K562 (cell line): ENCODE measurements at regions not wholly inside any gene's neighbourhood (a gene's known extent, or its start where the extent isn't known, plus 50 kb on each side); places are given as distances from the start of the nearest gene placed in this dataset.

Experiments
- PTBP1 ChIP-seq: fragments of 200-400 bp; formaldehyde crosslinking; IDR thresholded peaks from 2 replicates; pipeline ENCODE4 v1.6.1; 2017; ENCODE audit warnings: low read depth, low read length
- PYGO2 ChIP-seq: fragments of 450-650 bp; IDR thresholded peaks from 2 replicates; pipeline ENCODE4 v1.6.1; 2016; ENCODE audit warnings: mild to moderate bottlenecking, missing genetic modification characterization, moderate library complexity, missing compliant biosample characterization
- TF ChIP-seq, protein P1 (sequence below): fragments of 450-650 bp; IDR thresholded peaks from 2 replicates; pipeline ENCODE4 v1.6.1; 2016; ENCODE audit warnings: mild to moderate bottlenecking, moderate library complexity

- TF ChIP-seq, protein P1, sequence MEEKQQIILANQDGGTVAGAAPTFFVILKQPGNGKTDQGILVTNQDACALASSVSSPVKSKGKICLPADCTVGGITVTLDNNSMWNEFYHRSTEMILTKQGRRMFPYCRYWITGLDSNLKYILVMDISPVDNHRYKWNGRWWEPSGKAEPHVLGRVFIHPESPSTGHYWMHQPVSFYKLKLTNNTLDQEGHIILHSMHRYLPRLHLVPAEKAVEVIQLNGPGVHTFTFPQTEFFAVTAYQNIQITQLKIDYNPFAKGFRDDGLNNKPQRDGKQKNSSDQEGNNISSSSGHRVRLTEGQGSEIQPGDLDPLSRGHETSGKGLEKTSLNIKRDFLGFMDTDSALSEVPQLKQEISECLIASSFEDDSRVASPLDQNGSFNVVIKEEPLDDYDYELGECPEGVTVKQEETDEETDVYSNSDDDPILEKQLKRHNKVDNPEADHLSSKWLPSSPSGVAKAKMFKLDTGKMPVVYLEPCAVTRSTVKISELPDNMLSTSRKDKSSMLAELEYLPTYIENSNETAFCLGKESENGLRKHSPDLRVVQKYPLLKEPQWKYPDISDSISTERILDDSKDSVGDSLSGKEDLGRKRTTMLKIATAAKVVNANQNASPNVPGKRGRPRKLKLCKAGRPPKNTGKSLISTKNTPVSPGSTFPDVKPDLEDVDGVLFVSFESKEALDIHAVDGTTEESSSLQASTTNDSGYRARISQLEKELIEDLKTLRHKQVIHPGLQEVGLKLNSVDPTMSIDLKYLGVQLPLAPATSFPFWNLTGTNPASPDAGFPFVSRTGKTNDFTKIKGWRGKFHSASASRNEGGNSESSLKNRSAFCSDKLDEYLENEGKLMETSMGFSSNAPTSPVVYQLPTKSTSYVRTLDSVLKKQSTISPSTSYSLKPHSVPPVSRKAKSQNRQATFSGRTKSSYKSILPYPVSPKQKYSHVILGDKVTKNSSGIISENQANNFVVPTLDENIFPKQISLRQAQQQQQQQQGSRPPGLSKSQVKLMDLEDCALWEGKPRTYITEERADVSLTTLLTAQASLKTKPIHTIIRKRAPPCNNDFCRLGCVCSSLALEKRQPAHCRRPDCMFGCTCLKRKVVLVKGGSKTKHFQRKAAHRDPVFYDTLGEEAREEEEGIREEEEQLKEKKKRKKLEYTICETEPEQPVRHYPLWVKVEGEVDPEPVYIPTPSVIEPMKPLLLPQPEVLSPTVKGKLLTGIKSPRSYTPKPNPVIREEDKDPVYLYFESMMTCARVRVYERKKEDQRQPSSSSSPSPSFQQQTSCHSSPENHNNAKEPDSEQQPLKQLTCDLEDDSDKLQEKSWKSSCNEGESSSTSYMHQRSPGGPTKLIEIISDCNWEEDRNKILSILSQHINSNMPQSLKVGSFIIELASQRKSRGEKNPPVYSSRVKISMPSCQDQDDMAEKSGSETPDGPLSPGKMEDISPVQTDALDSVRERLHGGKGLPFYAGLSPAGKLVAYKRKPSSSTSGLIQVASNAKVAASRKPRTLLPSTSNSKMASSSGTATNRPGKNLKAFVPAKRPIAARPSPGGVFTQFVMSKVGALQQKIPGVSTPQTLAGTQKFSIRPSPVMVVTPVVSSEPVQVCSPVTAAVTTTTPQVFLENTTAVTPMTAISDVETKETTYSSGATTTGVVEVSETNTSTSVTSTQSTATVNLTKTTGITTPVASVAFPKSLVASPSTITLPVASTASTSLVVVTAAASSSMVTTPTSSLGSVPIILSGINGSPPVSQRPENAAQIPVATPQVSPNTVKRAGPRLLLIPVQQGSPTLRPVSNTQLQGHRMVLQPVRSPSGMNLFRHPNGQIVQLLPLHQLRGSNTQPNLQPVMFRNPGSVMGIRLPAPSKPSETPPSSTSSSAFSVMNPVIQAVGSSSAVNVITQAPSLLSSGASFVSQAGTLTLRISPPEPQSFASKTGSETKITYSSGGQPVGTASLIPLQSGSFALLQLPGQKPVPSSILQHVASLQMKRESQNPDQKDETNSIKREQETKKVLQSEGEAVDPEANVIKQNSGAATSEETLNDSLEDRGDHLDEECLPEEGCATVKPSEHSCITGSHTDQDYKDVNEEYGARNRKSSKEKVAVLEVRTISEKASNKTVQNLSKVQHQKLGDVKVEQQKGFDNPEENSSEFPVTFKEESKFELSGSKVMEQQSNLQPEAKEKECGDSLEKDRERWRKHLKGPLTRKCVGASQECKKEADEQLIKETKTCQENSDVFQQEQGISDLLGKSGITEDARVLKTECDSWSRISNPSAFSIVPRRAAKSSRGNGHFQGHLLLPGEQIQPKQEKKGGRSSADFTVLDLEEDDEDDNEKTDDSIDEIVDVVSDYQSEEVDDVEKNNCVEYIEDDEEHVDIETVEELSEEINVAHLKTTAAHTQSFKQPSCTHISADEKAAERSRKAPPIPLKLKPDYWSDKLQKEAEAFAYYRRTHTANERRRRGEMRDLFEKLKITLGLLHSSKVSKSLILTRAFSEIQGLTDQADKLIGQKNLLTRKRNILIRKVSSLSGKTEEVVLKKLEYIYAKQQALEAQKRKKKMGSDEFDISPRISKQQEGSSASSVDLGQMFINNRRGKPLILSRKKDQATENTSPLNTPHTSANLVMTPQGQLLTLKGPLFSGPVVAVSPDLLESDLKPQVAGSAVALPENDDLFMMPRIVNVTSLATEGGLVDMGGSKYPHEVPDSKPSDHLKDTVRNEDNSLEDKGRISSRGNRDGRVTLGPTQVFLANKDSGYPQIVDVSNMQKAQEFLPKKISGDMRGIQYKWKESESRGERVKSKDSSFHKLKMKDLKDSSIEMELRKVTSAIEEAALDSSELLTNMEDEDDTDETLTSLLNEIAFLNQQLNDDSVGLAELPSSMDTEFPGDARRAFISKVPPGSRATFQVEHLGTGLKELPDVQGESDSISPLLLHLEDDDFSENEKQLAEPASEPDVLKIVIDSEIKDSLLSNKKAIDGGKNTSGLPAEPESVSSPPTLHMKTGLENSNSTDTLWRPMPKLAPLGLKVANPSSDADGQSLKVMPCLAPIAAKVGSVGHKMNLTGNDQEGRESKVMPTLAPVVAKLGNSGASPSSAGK = no peak
- TF ChIP-seq PYGO2 (tag) (no peak), PTBP1 (no peak)
These were observed 139.3 kb upstream of the TLE4 start (continued) for GRCh38 chr9:79432485-79432884.
